C4-2B (cell line): ENCODE measurements at regions not wholly inside any gene's neighbourhood (a gene's known extent, or its start where the extent isn't known, plus 50 kb on each side); places are given as distances from the start of the nearest gene placed in this dataset.

Experiments used
- ZFX ChIP-seq: fragments of 450-650 bp; IDR thresholded peaks from 2 replicates; pipeline ENCODE4 v1.6.1; 2017
- TF ChIP-seq, protein P1 (sequence below): fragments of 450-650 bp; conservative IDR thresholded peaks from 2 replicates; pipeline ENCODE4 v1.5.1; 2017; ENCODE audit warnings: mild to moderate bottlenecking

DNA sequence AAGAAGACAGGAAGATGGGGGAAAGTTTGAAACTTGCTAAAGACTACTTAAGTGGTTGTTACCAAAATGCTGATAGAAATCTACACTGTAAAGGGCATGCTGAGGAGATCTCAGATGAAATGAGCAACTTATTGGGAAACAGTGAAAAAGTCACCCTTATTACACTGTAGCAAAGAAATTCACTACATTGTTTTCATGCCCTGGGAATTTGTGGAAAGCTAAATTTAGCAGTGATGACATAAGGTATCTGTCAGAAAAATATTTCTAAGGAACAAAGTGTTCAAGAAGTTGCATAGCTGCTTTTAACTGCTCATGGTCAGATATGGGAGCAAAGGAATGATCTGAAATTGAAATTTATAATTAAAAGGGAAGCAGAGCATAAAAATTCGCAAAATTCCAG lies 702.4 kb upstream of the LRRC4C start:
- TF ChIP-seq, protein P1, sequence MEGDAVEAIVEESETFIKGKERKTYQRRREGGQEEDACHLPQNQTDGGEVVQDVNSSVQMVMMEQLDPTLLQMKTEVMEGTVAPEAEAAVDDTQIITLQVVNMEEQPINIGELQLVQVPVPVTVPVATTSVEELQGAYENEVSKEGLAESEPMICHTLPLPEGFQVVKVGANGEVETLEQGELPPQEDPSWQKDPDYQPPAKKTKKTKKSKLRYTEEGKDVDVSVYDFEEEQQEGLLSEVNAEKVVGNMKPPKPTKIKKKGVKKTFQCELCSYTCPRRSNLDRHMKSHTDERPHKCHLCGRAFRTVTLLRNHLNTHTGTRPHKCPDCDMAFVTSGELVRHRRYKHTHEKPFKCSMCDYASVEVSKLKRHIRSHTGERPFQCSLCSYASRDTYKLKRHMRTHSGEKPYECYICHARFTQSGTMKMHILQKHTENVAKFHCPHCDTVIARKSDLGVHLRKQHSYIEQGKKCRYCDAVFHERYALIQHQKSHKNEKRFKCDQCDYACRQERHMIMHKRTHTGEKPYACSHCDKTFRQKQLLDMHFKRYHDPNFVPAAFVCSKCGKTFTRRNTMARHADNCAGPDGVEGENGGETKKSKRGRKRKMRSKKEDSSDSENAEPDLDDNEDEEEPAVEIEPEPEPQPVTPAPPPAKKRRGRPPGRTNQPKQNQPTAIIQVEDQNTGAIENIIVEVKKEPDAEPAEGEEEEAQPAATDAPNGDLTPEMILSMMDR, result no peak
- no peak for TF ChIP-seq ZFX
